GM18505 (cell line): ENCODE measurements at regions not wholly inside any gene's neighbourhood (a gene's known extent, or its start where the extent isn't known, plus 50 kb on each side); places are given as distances from the start of the nearest gene placed in this dataset.

Source experiments
- ATAC-seq: cut with Tn5 transposase; IDR thresholded peaks from one replicate; pipeline ENCODE4 v1.9.1; 2021; ENCODE audit not compliant: unreplicated experiment
- POLR2A ChIP-seq: IDR thresholded peaks from 4 replicates; pipeline ENCODE4 v1.6.1; 2011; ENCODE audit warnings: borderline replicate concordance; ENCODE audit not compliant: insufficient read depth, insufficient read length; ENCODE audit errors: extremely low read depth

DNA sequence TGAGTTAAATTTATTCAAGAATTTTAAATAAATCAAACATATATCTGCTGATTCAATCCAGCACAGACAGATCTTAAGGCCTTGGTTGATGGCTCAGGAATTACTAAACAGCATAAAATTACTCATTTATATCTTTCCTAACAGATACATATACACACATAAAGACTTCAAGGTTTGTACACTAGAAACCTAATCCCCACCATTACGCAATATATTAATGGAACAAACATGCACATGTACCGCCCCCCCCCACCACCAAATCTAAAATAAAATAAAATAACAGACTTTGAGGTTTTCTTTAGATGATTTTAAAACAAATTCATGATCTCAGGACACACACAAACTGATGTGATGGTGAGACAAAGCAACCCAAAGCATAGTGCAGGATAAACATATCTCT is 333.9 kb upstream of the DDX53 start:
- TF ChIP-seq POLR2A: no peak
- ATAC-seq: no peak

- TF ChIP-seq POLR2A: no peak
- ATAC-seq: peak; percentile 64
Measured at GRCh38 chrX:22666441-22666840, 333.3 kb upstream of the DDX53 start.

DNA sequence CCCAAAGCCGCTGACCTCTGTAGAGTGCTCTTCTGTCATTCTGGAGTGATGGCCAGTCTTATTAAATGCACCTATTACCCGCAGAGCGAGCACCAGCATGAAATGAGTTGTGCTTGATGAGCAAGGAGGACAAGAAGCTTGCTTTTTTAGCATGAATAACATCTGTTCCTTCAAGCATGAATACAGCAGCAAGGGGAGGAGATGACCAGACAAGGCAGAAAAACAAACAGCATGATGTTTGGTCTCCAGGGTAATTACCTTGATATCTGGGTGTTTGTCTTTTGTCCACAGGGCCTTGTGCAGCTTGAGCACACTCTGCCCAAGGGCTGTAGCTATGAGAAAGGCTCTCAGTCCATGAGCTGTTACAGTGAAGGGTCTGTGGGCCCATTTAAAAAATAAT is 324.8 kb upstream of the DDX53 start:
- TF ChIP-seq POLR2A: no peak
- ATAC-seq: no peak

- TF ChIP-seq POLR2A: no peak
- no peak for ATAC-seq
Measured at GRCh38 chrX:22686138-22686541, 313.6 kb upstream of the DDX53 start.

- TF ChIP-seq POLR2A: no peak
- no peak for ATAC-seq
Measured at GRCh38 chrX:22689290-22689689, 310.5 kb upstream of the DDX53 start.

DNA sequence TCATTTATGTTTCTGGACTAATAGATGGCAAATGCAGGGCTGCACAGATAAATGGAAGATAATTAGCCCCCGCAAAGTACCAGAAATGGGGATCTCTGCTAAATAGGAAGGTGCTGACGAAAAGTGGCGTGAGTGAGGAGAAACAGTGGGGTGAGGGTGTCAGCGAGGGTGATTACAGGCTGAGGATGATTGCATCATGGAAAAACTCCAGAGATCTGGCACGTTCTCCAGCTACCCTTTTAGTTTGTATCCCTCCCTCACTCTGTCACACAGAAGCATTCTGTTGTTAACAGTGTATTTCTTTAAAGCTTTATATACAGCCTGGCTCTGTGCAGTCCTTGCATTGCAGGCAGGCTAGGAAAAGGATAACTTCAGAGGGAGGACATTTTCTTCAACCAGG is 309.6 kb upstream of the DDX53 start:
- ATAC-seq: no peak
- no peak for TF ChIP-seq POLR2A

GRCh38 chrX:22691966-22692565 is 307.7 kb upstream of the DDX53 start:
- no peak for TF ChIP-seq POLR2A
- ATAC-seq: no peak

GRCh38 chrX:22698151-22698550 is 301.6 kb upstream of the DDX53 start:
- TF ChIP-seq POLR2A: no peak
- ATAC-seq: no peak

GRCh38 chrX:22699581-22700091 is 300.1 kb upstream of the DDX53 start:
- ATAC-seq: no peak
- TF ChIP-seq POLR2A: no peak

GRCh38 chrX:22712942-22713341 is 286.8 kb upstream of the DDX53 start:
- ATAC-seq: no peak

GRCh38 chrX:22730542-22730941 is 269.2 kb upstream of the DDX53 start:
- TF ChIP-seq POLR2A: no peak

More at GRCh38 chrX:22712942-22713341, 286.8 kb upstream of the DDX53 start:
- TF ChIP-seq POLR2A: no peak

DNA sequence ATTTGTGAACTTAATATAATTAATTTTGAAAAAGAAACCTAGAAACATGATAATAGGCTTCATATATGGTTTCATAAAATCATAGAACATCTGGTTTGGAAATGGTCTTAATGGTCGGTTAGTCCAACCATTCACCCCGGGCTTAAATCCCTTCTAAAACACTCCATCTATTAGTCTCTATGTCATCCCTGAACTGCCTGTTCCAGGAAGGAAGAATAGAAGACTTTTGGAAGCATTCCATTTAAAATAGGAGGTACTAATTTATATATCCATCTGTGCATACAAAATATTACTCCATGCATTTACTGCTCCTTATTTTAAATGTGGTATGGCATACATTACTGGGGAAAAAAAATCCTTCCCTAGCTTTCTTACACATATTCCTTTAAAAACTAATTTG is 262.2 kb upstream of the DDX53 start:
- ATAC-seq: no peak
- TF ChIP-seq POLR2A: no peak

More at GRCh38 chrX:22730542-22730941, 269.2 kb upstream of the DDX53 start:
- ATAC-seq: no peak

- ATAC-seq: no peak
- TF ChIP-seq POLR2A: no peak
Measured at GRCh38 chrX:22739276-22739675, 260.5 kb upstream of the DDX53 start.

GRCh38 chrX:22740836-22741235 is 258.9 kb upstream of the DDX53 start:
- ATAC-seq: no peak
- TF ChIP-seq POLR2A: no peak

- TF ChIP-seq POLR2A: no peak
- no peak for ATAC-seq
Measured at GRCh38 chrX:22742174-22742573, 257.6 kb upstream of the DDX53 start.
